CD4-positive, alpha-beta T cell (primary cell): ENCODE measurements at regions not wholly inside any gene's neighbourhood (a gene's known extent, or its start where the extent isn't known, plus 50 kb on each side); places are given as distances from the start of the nearest gene placed in this dataset.

ENCODE experiments used
- ATAC-seq: fragments of 200-7000 bp; cut with Tn5 transposase; one replicate; pipeline ENCODE4 v1.10.0; 2022; ENCODE audit warnings: mild to moderate bottlenecking; ENCODE audit not compliant: poor library complexity
- CTCF ChIA-PET: fragments of 350-600 bp; sonication (Branson Sonifier 250); formaldehyde crosslinking; loops from one replicate; lab custom pipeline; 2021; ENCODE audit warnings: antibody characterized with exemption, inconsistent platforms; lab: Charles Lee
- POLR2A ChIA-PET: fragments of 350-600 bp; sonication (Branson Sonifier 250); formaldehyde crosslinking; loops from one replicate; lab custom pipeline; 2021; ENCODE audit warnings: antibody characterized with exemption, inconsistent platforms; lab: Charles Lee
- DNase-seq, 14 experiments: peaks; one replicate each; pipeline ENCODE4 v3.0.0-alpha.2; 2013 to 2020; ENCODE audit warnings: mixed read lengths in 2 of 14
- H3K27ac ChIP-seq, 2 donors: one replicate each; pipeline versions ENCODE4 v1.5.1 to v1.7.0; 2013; ENCODE audit warnings: low read length in 2 of 2, low read depth in 1 of 2, mild to moderate bottlenecking in 1 of 2
- H3K27me3 ChIP-seq, 2 experiments: 1 replicate in 1 of 2; 2 replicates in 1 of 2; pipeline versions ENCODE4 v1.6.1 to v1.7.0; 2013; ENCODE audit warnings: low read length in 2 of 2, control low read depth in 1 of 2, mild to moderate bottlenecking in 1 of 2, moderate library complexity in 1 of 2; ENCODE audit not compliant: insufficient read depth in 2 of 2, control insufficient read depth in 1 of 2
- H3K36me3 ChIP-seq: one replicate; pipeline ENCODE4 v1.6.1; 2013; ENCODE audit warnings: low read length, control low read depth; ENCODE audit not compliant: insufficient read depth
- H3K4me1 ChIP-seq: one replicate; pipeline ENCODE4 v1.6.1; 2013; ENCODE audit warnings: low read length, control low read depth; ENCODE audit not compliant: insufficient read depth
- H3K4me3 ChIP-seq: one replicate; pipeline ENCODE4 v1.5.1; 2013; ENCODE audit warnings: mild to moderate bottlenecking, low read length, moderate library complexity
- H3K9me3 ChIP-seq, 2 experiments: 1 replicate in 1 of 2; 2 replicates in 1 of 2; pipeline versions ENCODE4 v1.6.1 to v1.7.0; 2013; ENCODE audit warnings: low read length in 2 of 2, mild to moderate bottlenecking in 2 of 2, control low read depth in 1 of 2, moderate library complexity in 1 of 2; ENCODE audit not compliant: control insufficient read depth in 1 of 2, insufficient read depth in 1 of 2
- H3K27ac Mint-ChIP-seq: one replicate; pipeline ENCODE4 v1.8.0; 2020; ENCODE audit warnings: mixed read lengths
- H3K27me3 Mint-ChIP-seq: one replicate; pipeline ENCODE4 v1.8.0; 2021; ENCODE audit warnings: mixed read lengths
- H3K36me3 Mint-ChIP-seq: one replicate; pipeline ENCODE4 v1.8.0; 2021; ENCODE audit warnings: low read depth, mixed read lengths
- H3K4me1 Mint-ChIP-seq: one replicate; pipeline ENCODE4 v1.8.0; 2021; ENCODE audit warnings: low read depth, mixed read lengths
- H3K4me3 Mint-ChIP-seq: one replicate; pipeline ENCODE4 v1.8.0; 2020; ENCODE audit warnings: mild to moderate bottlenecking, mixed read lengths
- H3K9me3 Mint-ChIP-seq: one replicate; pipeline ENCODE4 v1.8.0; 2020; ENCODE audit warnings: mixed read lengths
- intact Hi-C, 2 experiments: fragments of 100-400 bp; cut with DNase I in 1 of 2; cut with micrococcal nuclease in 1 of 2; formaldehyde crosslinking; loops; one replicate each; pipeline versions ENCODE4 v1.15.1 to v1.9.0; 2023 to 2025; cut with DNase I, micrococcal nuclease
- TF ChIP-seq, protein P1 (sequence below): fragments of 200-600 bp; IDR thresholded peaks from one replicate; pipeline ENCODE4 v1.8.0; 2022; ENCODE audit warnings: antibody characterized with exemption, mild to moderate bottlenecking

- TF ChIP-seq, protein P1, sequence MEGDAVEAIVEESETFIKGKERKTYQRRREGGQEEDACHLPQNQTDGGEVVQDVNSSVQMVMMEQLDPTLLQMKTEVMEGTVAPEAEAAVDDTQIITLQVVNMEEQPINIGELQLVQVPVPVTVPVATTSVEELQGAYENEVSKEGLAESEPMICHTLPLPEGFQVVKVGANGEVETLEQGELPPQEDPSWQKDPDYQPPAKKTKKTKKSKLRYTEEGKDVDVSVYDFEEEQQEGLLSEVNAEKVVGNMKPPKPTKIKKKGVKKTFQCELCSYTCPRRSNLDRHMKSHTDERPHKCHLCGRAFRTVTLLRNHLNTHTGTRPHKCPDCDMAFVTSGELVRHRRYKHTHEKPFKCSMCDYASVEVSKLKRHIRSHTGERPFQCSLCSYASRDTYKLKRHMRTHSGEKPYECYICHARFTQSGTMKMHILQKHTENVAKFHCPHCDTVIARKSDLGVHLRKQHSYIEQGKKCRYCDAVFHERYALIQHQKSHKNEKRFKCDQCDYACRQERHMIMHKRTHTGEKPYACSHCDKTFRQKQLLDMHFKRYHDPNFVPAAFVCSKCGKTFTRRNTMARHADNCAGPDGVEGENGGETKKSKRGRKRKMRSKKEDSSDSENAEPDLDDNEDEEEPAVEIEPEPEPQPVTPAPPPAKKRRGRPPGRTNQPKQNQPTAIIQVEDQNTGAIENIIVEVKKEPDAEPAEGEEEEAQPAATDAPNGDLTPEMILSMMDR, result no peak
- intact Hi-C loops, result no loop called here
These were observed 318.9 kb downstream of the AJAP1 start for GRCh38 chr1:4973341-4973740.

GRCh38 chr1:4972761-4973320 is 318.4 kb downstream of the AJAP1 start:
- CTCF ChIA-PET, result no interaction called here
- H3K36me3 Mint-ChIP-seq, result no peaks in the 10 kb centered on the region
- ATAC-seq, result no peak

More at GRCh38 chr1:4973341-4973740, 318.9 kb downstream of the AJAP1 start:
- CTCF ChIA-PET, result no interaction called here
- Histone ChIP-seq H3K27ac (no peak overlapping the region), H3K9me3 (peaks cover 0 to 6% of the 10 kb centered on the region in 2 experiments), H3K27me3 (peaks cover 0 to 2% of the 10 kb centered on the region in 2 experiments), H3K4me1 (no peaks in the 10 kb centered on the region), H3K36me3 (no peaks in the 10 kb centered on the region), H3K4me3 (no peak overlapping the region)
- H3K27me3 Mint-ChIP-seq, result peaks cover 6% of the 10 kb centered on the region
- no peaks in the 10 kb centered on the region for H3K36me3 Mint-ChIP-seq
- no peaks in the 10 kb centered on the region for H3K4me1 Mint-ChIP-seq
- no peak overlapping the region for H3K4me3 Mint-ChIP-seq
- DNase-seq (no peak), ATAC-seq (no peak)
- H3K27ac Mint-ChIP-seq, result no peak overlapping the region
- H3K9me3 Mint-ChIP-seq, result no peaks in the 10 kb centered on the region
- POLR2A ChIA-PET, result no interaction called here

GRCh38 chr1:4971666-4972065 is 317.3 kb downstream of the AJAP1 start:
- intact Hi-C loops, result no loop called here
- ChIA-PET CTCF (no interaction called here), POLR2A (no interaction called here)
- Histone ChIP-seq H3K27me3 (no peaks in the 10 kb centered on the region), H3K27ac (no peak overlapping the region), H3K4me3 (no peak overlapping the region), H3K36me3 (no peaks in the 10 kb centered on the region), H3K4me1 (no peaks in the 10 kb centered on the region), H3K9me3 (peaks cover 0 to 3% of the 10 kb centered on the region in 2 experiments)
- H3K27me3 Mint-ChIP-seq, result peaks cover 16% of the 10 kb centered on the region
- H3K36me3 Mint-ChIP-seq, result no peaks in the 10 kb centered on the region
- H3K27ac Mint-ChIP-seq, result no peak overlapping the region
- no peak overlapping the region for H3K4me3 Mint-ChIP-seq
- no peaks in the 10 kb centered on the region for H3K9me3 Mint-ChIP-seq
- H3K4me1 Mint-ChIP-seq, result no peaks in the 10 kb centered on the region
- no peak for ATAC-seq
- TF ChIP-seq, protein P1, result no peak
- no peak for DNase-seq

More at GRCh38 chr1:4972761-4973320, 318.4 kb downstream of the AJAP1 start:
- Mint-ChIP-seq H3K27ac (no peak overlapping the region), H3K4me3 (no peak overlapping the region), H3K27me3 (peaks cover 8% of the 10 kb centered on the region), H3K4me1 (no peaks in the 10 kb centered on the region), H3K9me3 (no peaks in the 10 kb centered on the region)
- no peak for DNase-seq
- Histone ChIP-seq H3K36me3 (no peaks in the 10 kb centered on the region), H3K27me3 (no peaks in the 10 kb centered on the region), H3K9me3 (peaks cover 0 to 6% of the 10 kb centered on the region in 2 experiments), H3K27ac (no peak overlapping the region), H3K4me1 (no peaks in the 10 kb centered on the region), H3K4me3 (no peak overlapping the region)
- TF ChIP-seq, protein P1, result no peak
- POLR2A ChIA-PET, result no interaction called here
- intact Hi-C loops, result no loop called here
